Hepatocyte (in vitro differentiated cells): ENCODE measurements at regions not wholly inside any gene's neighbourhood (a gene's known extent, or its start where the extent isn't known, plus 50 kb on each side); places are given as distances from the start of the nearest gene placed in this dataset.

Experiments
- DNase-seq: peaks from one replicate; pipeline ENCODE4 v3.0.0-alpha.2; 2016; ENCODE audit warnings: low spot score
- H2AFZ ChIP-seq: fragments of 200-600 bp; sonication (generic); 2 replicates; pipeline ENCODE4 v1.6.0; 2016; ENCODE audit warnings: antibody characterized with exemption, mild to moderate bottlenecking
- H3K27ac ChIP-seq: fragments of 200-600 bp; sonication (generic); 2 replicates; pipeline ENCODE4 v1.5.1; 2016; ENCODE audit warnings: mild to moderate bottlenecking
- H3K27me3 ChIP-seq: fragments of 200-600 bp; sonication (generic); 2 replicates; pipeline ENCODE4 v1.6.1; 2016
- H3K36me3 ChIP-seq: fragments of 200-600 bp; sonication (generic); replicated peaks from 2 replicates; pipeline ENCODE4 v1.5.1; 2016; ENCODE audit warnings: low read depth; ENCODE audit not compliant: insufficient read depth
- H3K4me1 ChIP-seq: fragments of 200-600 bp; sonication (generic); 2 replicates; pipeline ENCODE4 v1.5.1; 2016; ENCODE audit warnings: mild to moderate bottlenecking, moderate library complexity; ENCODE audit not compliant: insufficient read depth
- H3K4me2 ChIP-seq: fragments of 200-600 bp; sonication (generic); 2 replicates; pipeline ENCODE4 v1.6.0; 2016
- H3K4me3 ChIP-seq: fragments of 200-600 bp; sonication (generic); 2 replicates; pipeline ENCODE4 v1.5.1; 2016; ENCODE audit warnings: mild to moderate bottlenecking
- H3K79me2 ChIP-seq: fragments of 200-600 bp; sonication (generic); 2 replicates; pipeline ENCODE4 v1.6.0; 2017; ENCODE audit warnings: mild to moderate bottlenecking
- H3K9me2 ChIP-seq: fragments of 200-600 bp; sonication (generic); replicated peaks from 2 replicates; pipeline ENCODE4 v1.6.0; 2017; ENCODE audit warnings: mild to moderate bottlenecking; ENCODE audit not compliant: insufficient read depth
- H3K9me3 ChIP-seq: fragments of 200-600 bp; sonication (generic); 2 replicates; pipeline ENCODE4 v1.5.1; 2016; ENCODE audit warnings: low read depth, mild to moderate bottlenecking
- H4K20me1 ChIP-seq: fragments of 200-600 bp; sonication (generic); 2 replicates; pipeline ENCODE4 v1.6.0; 2016; ENCODE audit warnings: mild to moderate bottlenecking; ENCODE audit not compliant: insufficient read depth, poor library complexity, severe bottlenecking
- CTCF ChIP-seq: fragments of 200-600 bp; sonication (generic); IDR thresholded peaks from 2 replicates; pipeline ENCODE4 v1.5.1; 2016; ENCODE audit warnings: antibody characterized with exemption, mild to moderate bottlenecking; ENCODE audit not compliant: poor library complexity
- EZH2 ChIP-seq: fragments of 200-600 bp; sonication (generic); IDR thresholded peaks from 2 replicates; pipeline ENCODE4 v1.6.1; 2016; ENCODE audit warnings: antibody characterized with exemption, mild to moderate bottlenecking, borderline replicate concordance
- EZH2phosphoT487 ChIP-seq: fragments of 200-600 bp; sonication (generic); IDR thresholded peaks from one replicate; pipeline ENCODE4 v1.6.1; 2018; ENCODE audit warnings: antibody characterized with exemption, mild to moderate bottlenecking, low read depth, moderate library complexity; ENCODE audit not compliant: unreplicated experiment, severe bottlenecking
- WGBS: methylation state at CpG from one replicate; pipeline ENCODE4 v1.1.6; 2016; ENCODE audit warnings: low lambda C conversion rate; ENCODE audit errors: missing lambda C conversion rate; 5-methylcytosine and 5-hydroxymethylcytosine counted together

GRCh38 chr1:82597649-82598048 is 796.9 kb downstream of the ADGRL2 start:
- no peaks in the 10 kb centered on the region for H3K36me3 ChIP-seq
- no peaks in the 10 kb centered on the region for H3K9me3 ChIP-seq
- no peaks in the 10 kb centered on the region for H3K79me2 ChIP-seq
- H3K27me3 ChIP-seq: no peaks in the 10 kb centered on the region
- H3K9me2 ChIP-seq: no peaks in the 10 kb centered on the region
- no peaks in the 10 kb centered on the region for H4K20me1 ChIP-seq
- no peak for TF ChIP-seq EZH2phosphoT487
- no peak for TF ChIP-seq EZH2
- no peak for TF ChIP-seq CTCF
- H3K4me1 ChIP-seq: no peaks in the 10 kb centered on the region
- no peak for DNase-seq
- no peak overlapping the region for H3K4me2 ChIP-seq
- H3K27ac ChIP-seq: no peak overlapping the region
- H3K4me3 ChIP-seq: no peak overlapping the region
- WGBS: 63% methylated on average over 3 of the region's 3 CpGs
- no peak overlapping the region for H2AFZ ChIP-seq

GRCh38 chr1:82597141-82597540 is 796.4 kb downstream of the ADGRL2 start:
- no peaks in the 10 kb centered on the region for H3K4me1 ChIP-seq
- H3K36me3 ChIP-seq: no peaks in the 10 kb centered on the region
- 92% methylated on average over 1 of the region's 1 CpG for WGBS

GRCh38 chr1:82593561-82593960 is 792.8 kb downstream of the ADGRL2 start:
- no peaks in the 10 kb centered on the region for H3K27me3 ChIP-seq
- no peaks in the 10 kb centered on the region for H4K20me1 ChIP-seq
- no peaks in the 10 kb centered on the region for H3K79me2 ChIP-seq
- H3K4me1 ChIP-seq: no peaks in the 10 kb centered on the region
- no peak overlapping the region for H3K4me2 ChIP-seq
- H3K36me3 ChIP-seq: no peaks in the 10 kb centered on the region
- WGBS: 68% methylated on average over 2 of the region's 2 CpGs
- TF ChIP-seq CTCF (no peak), EZH2 (no peak), EZH2phosphoT487 (no peak)
- H2AFZ ChIP-seq: no peak overlapping the region
- no peak for DNase-seq
- H3K9me2 ChIP-seq: no peaks in the 10 kb centered on the region
- no peak overlapping the region for H3K4me3 ChIP-seq
- H3K9me3 ChIP-seq: no peaks in the 10 kb centered on the region
- no peak overlapping the region for H3K27ac ChIP-seq

More at GRCh38 chr1:82597141-82597540, 796.4 kb downstream of the ADGRL2 start:
- no peak overlapping the region for H3K4me2 ChIP-seq
- no peak overlapping the region for H3K27ac ChIP-seq
- no peak overlapping the region for H3K4me3 ChIP-seq
- no peaks in the 10 kb centered on the region for H3K9me2 ChIP-seq
- TF ChIP-seq CTCF (no peak), EZH2phosphoT487 (no peak), EZH2 (no peak)
- H4K20me1 ChIP-seq: no peaks in the 10 kb centered on the region
- no peak for DNase-seq
- no peaks in the 10 kb centered on the region for H3K9me3 ChIP-seq
- H3K79me2 ChIP-seq: no peaks in the 10 kb centered on the region
- no peaks in the 10 kb centered on the region for H3K27me3 ChIP-seq
- no peak overlapping the region for H2AFZ ChIP-seq

- no peaks in the 10 kb centered on the region for H3K27me3 ChIP-seq
- TF ChIP-seq EZH2 (no peak), EZH2phosphoT487 (no peak), CTCF (no peak)
- H3K4me1 ChIP-seq: no peaks in the 10 kb centered on the region
- no peak for DNase-seq
- H3K4me2 ChIP-seq: no peak overlapping the region
- no peaks in the 10 kb centered on the region for H3K36me3 ChIP-seq
- 95% methylated on average over 5 of the region's 5 CpGs for WGBS
- H4K20me1 ChIP-seq: no peaks in the 10 kb centered on the region
- H3K9me3 ChIP-seq: no peaks in the 10 kb centered on the region
- no peaks in the 10 kb centered on the region for H3K9me2 ChIP-seq
- no peak overlapping the region for H3K4me3 ChIP-seq
- H3K79me2 ChIP-seq: no peaks in the 10 kb centered on the region
- H2AFZ ChIP-seq: no peak overlapping the region
- no peak overlapping the region for H3K27ac ChIP-seq
These were observed 788.9 kb downstream of the ADGRL2 start for GRCh38 chr1:82589588-82589987.
